Right lobe of liver (tissue), 6 donors: ENCODE measurements at regions not wholly inside any gene's neighbourhood (a gene's known extent, or its start where the extent isn't known, plus 50 kb on each side); places are given as distances from the start of the nearest gene placed in this dataset.

Experiments used
- ATAC-seq, 4 donors: fragments of 200-7000 bp; cut with Tn5 transposase; one replicate each; pipeline ENCODE4 v1.9.1; 2020; ENCODE audit warnings: mild to moderate bottlenecking in 4 of 4, moderate library complexity in 4 of 4
- DNase-seq, 3 donors: peaks; one replicate each; pipeline ENCODE4 v3.0.0-alpha.2; 2020
- H3K27ac ChIP-seq, 3 donors: fragments of 200-600 bp; one replicate each; pipeline ENCODE4 v1.8.0; 2022
- H3K27me3 ChIP-seq, 2 donors: fragments of 200-600 bp; one replicate each; pipeline ENCODE4 v1.8.0; 2022
- H3K36me3 ChIP-seq, 4 donors: fragments of 200-600 bp; sonication (generic) in 1 of 4; one replicate each; pipeline versions ENCODE4 v1.5.1 to v1.8.0; 2017 to 2022; ENCODE audit warnings: control low read depth in 1 of 4
- H3K4me1 ChIP-seq, 4 donors: fragments of 200-600 bp; sonication (generic) in 1 of 4; one replicate each; pipeline versions ENCODE4 v1.5.1 to v1.8.0; 2017 to 2022; ENCODE audit warnings: control low read depth in 1 of 4
- H3K4me3 ChIP-seq, 3 donors: fragments of 200-600 bp; one replicate each; pipeline ENCODE4 v1.8.0; 2022
- H3K9me3 ChIP-seq, 4 donors: fragments of 200-600 bp; sonication (generic) in 1 of 4; one replicate each; pipeline versions ENCODE4 v1.5.1 to v1.8.0; 2017 to 2022; ENCODE audit warnings: control low read depth in 1 of 4
- CTCF ChIP-seq, 4 donors: fragments of 200-600 bp in 3 of 4; fragments of 450-650 bp in 1 of 4; IDR thresholded peaks; one replicate each; pipeline versions ENCODE4 v1.5.1 to v1.8.0; 2016 to 2022; ENCODE audit warnings: antibody characterized with exemption in 4 of 4, mild to moderate bottlenecking in 2 of 4
- POLR2A ChIP-seq: fragments of 450-650 bp; IDR thresholded peaks from one replicate; pipeline ENCODE4 v1.6.1; 2017; ENCODE audit warnings: antibody characterized with exemption, mild to moderate bottlenecking
- WGBS: methylation state at CpG from one replicate; pipeline ENCODE4 v1.1.6; 2018; ENCODE audit warnings: low coverage, low lambda C conversion rate; ENCODE audit not compliant: insufficient coverage; ENCODE audit errors: missing lambda C conversion rate; 5-methylcytosine and 5-hydroxymethylcytosine counted together
- intact Hi-C, 2 donors: fragments of 100-400 bp; cut with DNase I; formaldehyde crosslinking; loops; one replicate each; pipeline versions ENCODE4 v1.11.2 to v1.14.1; 2022
- donor health status: DM: no; HTN: yes; CAD: no.
- donor health status: DM: no; HTN: no; CAD: no.
- donor health status: DM: no; HTN: no; CAD: no.
- donor health status: DM: no; HTN: yes; CAD: no.
- donor health status: DM: no; HTN: yes; CAD: no.

GRCh38 chr2:189375842-189376241, 65.4 kb upstream of the WDR75 start:
- ATAC-seq (no peak), DNase-seq (no peak)
- intact Hi-C loops: no loop called here
- no peaks in the 10 kb centered on the region for H3K36me3 ChIP-seq
- H3K9me3 ChIP-seq: no peaks in the 10 kb centered on the region
- H3K27me3 ChIP-seq: no peaks in the 10 kb centered on the region
- TF ChIP-seq CTCF (IDR thresholded peaks at IDR 0.05) (no peak), POLR2A (no peak)
- no peak overlapping the region for H3K27ac ChIP-seq
- no peak overlapping the region for H3K4me3 ChIP-seq
- no peaks in the 10 kb centered on the region for H3K4me1 ChIP-seq

- H3K4me1 ChIP-seq: no peaks in the 10 kb centered on the region
- H3K9me3 ChIP-seq: no peaks in the 10 kb centered on the region
- no peak overlapping the region for H3K4me3 ChIP-seq
- no peak for DNase-seq
- H3K36me3 ChIP-seq: no peaks in the 10 kb centered on the region
- no peak for ATAC-seq
- no peaks in the 10 kb centered on the region for H3K27me3 ChIP-seq
- TF ChIP-seq CTCF (IDR thresholded peaks at IDR 0.05): no peak
- no peak for TF ChIP-seq POLR2A
- WGBS: 72% methylated on average over 2 of the region's 2 CpGs
- intact Hi-C loops: no loop called here
- no peak overlapping the region for H3K27ac ChIP-seq
These were observed 62.0 kb upstream of the WDR75 start for GRCh38 chr2:189379287-189379630.

- Histone ChIP-seq H3K9me3 (no peaks in the 10 kb centered on the region), H3K27ac (no peak overlapping the region), H3K36me3 (no peaks in the 10 kb centered on the region), H3K4me3 (no peak overlapping the region), H3K27me3 (no peaks in the 10 kb centered on the region), H3K4me1 (no peaks in the 10 kb centered on the region)
- no peak for ATAC-seq
- DNase-seq: no peak
- 44% methylated on average over 1 of the region's 1 CpG for WGBS
- intact Hi-C loops: no loop called here
- TF ChIP-seq POLR2A (no peak), CTCF (IDR thresholded peaks at IDR 0.05) (no peak)
These were observed 61.5 kb upstream of the WDR75 start for GRCh38 chr2:189379731-189380261.

- Histone ChIP-seq H3K27ac (no peak overlapping the region), H3K4me3 (no peak overlapping the region), H3K27me3 (no peaks in the 10 kb centered on the region), H3K9me3 (no peaks in the 10 kb centered on the region), H3K4me1 (no peaks in the 10 kb centered on the region), H3K36me3 (no peaks in the 10 kb centered on the region)
- TF ChIP-seq POLR2A (no peak), CTCF (IDR thresholded peaks at IDR 0.05) (no peak)
- DNase-seq (no peak), ATAC-seq (no peak)
- intact Hi-C loops: no loop called here
These were observed 58.6 kb upstream of the WDR75 start for GRCh38 chr2:189382668-189383067.

GRCh38 chr2:189386741-189387140, 54.5 kb upstream of the WDR75 start:
- ATAC-seq (no peak), DNase-seq (no peak)
- Histone ChIP-seq H3K36me3 (no peaks in the 10 kb centered on the region), H3K27ac (no peak overlapping the region), H3K4me1 (no peaks in the 10 kb centered on the region), H3K27me3 (no peaks in the 10 kb centered on the region), H3K4me3 (no peak overlapping the region), H3K9me3 (no peaks in the 10 kb centered on the region)
- TF ChIP-seq POLR2A (no peak), CTCF (IDR thresholded peaks at IDR 0.05) (no peak)
- 87% methylated on average over 3 of the region's 3 CpGs for WGBS
- intact Hi-C loops: no loop called here
